Testis (tissue), 2 donors: ENCODE measurements at regions not wholly inside any gene's neighbourhood (a gene's known extent, or its start where the extent isn't known, plus 50 kb on each side); places are given as distances from the start of the nearest gene placed in this dataset.

Experiments used
- POLR2A ChIP-seq: fragments of 450-650 bp; IDR thresholded peaks from one replicate; pipeline ENCODE4 v1.6.1; 2017; ENCODE audit warnings: antibody characterized with exemption, mild to moderate bottlenecking, moderate library complexity
- TF ChIP-seq, protein P1 (sequence below), 3 experiments: fragments of 450-650 bp in 2 of 3; fragments of 200-600 bp in 1 of 3; sonication (generic) in 1 of 3; IDR thresholded peaks; one replicate each; pipeline ENCODE4 v1.5.1; 2016 to 2019; ENCODE audit warnings: antibody characterized with exemption in 3 of 3, mild to moderate bottlenecking in 2 of 3, moderate library complexity in 1 of 3

- TF ChIP-seq, protein P1, sequence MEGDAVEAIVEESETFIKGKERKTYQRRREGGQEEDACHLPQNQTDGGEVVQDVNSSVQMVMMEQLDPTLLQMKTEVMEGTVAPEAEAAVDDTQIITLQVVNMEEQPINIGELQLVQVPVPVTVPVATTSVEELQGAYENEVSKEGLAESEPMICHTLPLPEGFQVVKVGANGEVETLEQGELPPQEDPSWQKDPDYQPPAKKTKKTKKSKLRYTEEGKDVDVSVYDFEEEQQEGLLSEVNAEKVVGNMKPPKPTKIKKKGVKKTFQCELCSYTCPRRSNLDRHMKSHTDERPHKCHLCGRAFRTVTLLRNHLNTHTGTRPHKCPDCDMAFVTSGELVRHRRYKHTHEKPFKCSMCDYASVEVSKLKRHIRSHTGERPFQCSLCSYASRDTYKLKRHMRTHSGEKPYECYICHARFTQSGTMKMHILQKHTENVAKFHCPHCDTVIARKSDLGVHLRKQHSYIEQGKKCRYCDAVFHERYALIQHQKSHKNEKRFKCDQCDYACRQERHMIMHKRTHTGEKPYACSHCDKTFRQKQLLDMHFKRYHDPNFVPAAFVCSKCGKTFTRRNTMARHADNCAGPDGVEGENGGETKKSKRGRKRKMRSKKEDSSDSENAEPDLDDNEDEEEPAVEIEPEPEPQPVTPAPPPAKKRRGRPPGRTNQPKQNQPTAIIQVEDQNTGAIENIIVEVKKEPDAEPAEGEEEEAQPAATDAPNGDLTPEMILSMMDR (IDR thresholded peaks at IDR 0.05) = no peak
- TF ChIP-seq POLR2A = no peak
Observed at GRCh38 chr13:19117913-19118739, 63.5 kb downstream of the TUBA3C start.
